ENCODE measurements at regions not wholly inside any gene's neighbourhood (a gene's known extent, or its start where the extent isn't known, plus 50 kb on each side); places are given as distances from the start of the nearest gene placed in this dataset.
"Not testable (repeated sequence)": the region's sequence is repeated elsewhere in the genome, so short reads cannot be mapped to it uniquely, and the experiment has no call there.

GRCh38 chr6:90365002-90365401 is 68.4 kb upstream of the BACH2 start:
- CTCF ChIA-PET = no interaction called here
- DNase-seq = no peak
- no peaks in the 10 kb centered on the region for H3K36me3 Mint-ChIP-seq (ENCODE audit: low read depth)
- peaks cover 3% of the 10 kb centered on the region for H3K9me3 Mint-ChIP-seq
- no peak overlapping the region for H3K27ac Mint-ChIP-seq
- POLR2A ChIA-PET = no interaction called here
- H3K4me3 Mint-ChIP-seq = no peak overlapping the region
- ATAC-seq (ENCODE audit: low read depth) = no peak
- H3K4me1 Mint-ChIP-seq = peaks cover 18% of the 10 kb centered on the region
- H3K27me3 Mint-ChIP-seq = no peaks in the 10 kb centered on the region
- intact Hi-C loops (cut with micrococcal nuclease) = no loop called here
- TF ChIP-seq CTCF (IDR thresholded peaks at IDR 0.05) = no peak

- Mint-ChIP-seq H3K4me3 (no peak overlapping the region), H3K4me1 (peaks cover 13% of the 10 kb centered on the region), H3K36me3 (ENCODE audit: low read depth) (no peaks in the 10 kb centered on the region), H3K9me3 (peaks cover 3% of the 10 kb centered on the region), H3K27me3 (no peaks in the 10 kb centered on the region), H3K27ac (no peak overlapping the region)
- no peak for TF ChIP-seq CTCF (IDR thresholded peaks at IDR 0.05)
- CTCF ChIA-PET = no interaction called here
- intact Hi-C loops (cut with micrococcal nuclease) = no loop called here
- ATAC-seq (ENCODE audit: low read depth) (no peak), DNase-seq (no peak)
- POLR2A ChIA-PET = no interaction called here
Measured at GRCh38 chr6:90364286-90364685, 67.6 kb upstream of the BACH2 start.

DNA sequence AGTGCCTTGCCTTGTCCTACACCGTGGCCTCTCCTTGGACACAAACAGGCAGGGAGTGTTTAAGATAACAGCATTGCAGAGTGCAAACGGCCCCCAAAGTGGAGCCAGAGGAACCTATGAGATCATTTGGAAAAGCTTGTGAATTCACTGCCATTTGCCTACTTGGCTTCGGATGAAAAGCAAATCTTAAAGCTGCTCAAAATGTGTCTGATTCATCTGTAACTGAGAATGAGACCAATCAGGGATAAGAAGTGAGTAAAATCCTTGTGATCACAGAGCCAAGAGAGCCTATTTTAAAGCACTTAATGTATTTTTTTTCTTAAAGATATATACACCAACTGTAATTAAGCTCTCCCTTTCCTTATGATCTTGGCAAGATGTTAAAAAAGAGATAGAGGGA is 65.7 kb upstream of the BACH2 start:
- intact Hi-C loops (cut with micrococcal nuclease) = no loop called here
- H3K9me3 Mint-ChIP-seq = no peaks in the 10 kb centered on the region
- CTCF ChIA-PET = no interaction called here
- ATAC-seq (ENCODE audit: low read depth) (no peak), DNase-seq (no peak)
- H3K4me3 Mint-ChIP-seq = no peak overlapping the region
- no peak overlapping the region for H3K27ac Mint-ChIP-seq
- H3K36me3 Mint-ChIP-seq (ENCODE audit: low read depth) = no peaks in the 10 kb centered on the region
- H3K27me3 Mint-ChIP-seq = no peaks in the 10 kb centered on the region
- no peaks in the 10 kb centered on the region for H3K4me1 Mint-ChIP-seq
- no peak for TF ChIP-seq CTCF (IDR thresholded peaks at IDR 0.05)
- POLR2A ChIA-PET = interaction anchor here (0.9 kb wide), 1 partner anchor 13 kb away, joined by 3 read pairs; no protein-coding TSS in a partner anchor

GRCh38 chr6:90361174-90361573 is 64.5 kb upstream of the BACH2 start:
- H3K9me3 Mint-ChIP-seq = no peaks in the 10 kb centered on the region
- no peaks in the 10 kb centered on the region for H3K27me3 Mint-ChIP-seq
- no peaks in the 10 kb centered on the region for H3K36me3 Mint-ChIP-seq (ENCODE audit: low read depth)
- DNase-seq = no peak
- no peak for ATAC-seq (ENCODE audit: low read depth)
- POLR2A ChIA-PET = interaction anchor here (0.8 kb wide), 1 partner anchor 14 kb away, joined by 3 read pairs; no protein-coding TSS in a partner anchor
- intact Hi-C loops (cut with micrococcal nuclease) = no loop called here
- CTCF ChIA-PET = no interaction called here
- no peak overlapping the region for H3K4me3 Mint-ChIP-seq
- peaks cover 3% of the 10 kb centered on the region for H3K4me1 Mint-ChIP-seq
- H3K27ac Mint-ChIP-seq = no peak overlapping the region
- no peak for TF ChIP-seq CTCF (IDR thresholded peaks at IDR 0.05)

- POLR2A ChIA-PET; ATAC-seq (ENCODE audit: low read depth); H3K4me1 Mint-ChIP-seq; H3K9me3 Mint-ChIP-seq; H3K36me3 Mint-ChIP-seq (ENCODE audit: low read depth); H3K27ac Mint-ChIP-seq; H3K4me3 Mint-ChIP-seq; H3K27me3 Mint-ChIP-seq; CTCF ChIA-PET; intact Hi-C loops (cut with micrococcal nuclease); DNase-seq: not testable (repeated sequence)
Measured at GRCh38 chr6:90358036-90358770, 61.6 kb upstream of the BACH2 start.

- intact Hi-C loops (cut with micrococcal nuclease) = no loop called here
- ATAC-seq (ENCODE audit: low read depth) (no peak), DNase-seq (no peak)
- Mint-ChIP-seq H3K4me1 (peaks cover 25% of the 10 kb centered on the region), H3K4me3 (no peak overlapping the region), H3K9me3 (no peaks in the 10 kb centered on the region), H3K27ac (no peak overlapping the region), H3K27me3 (no peaks in the 10 kb centered on the region), H3K36me3 (ENCODE audit: low read depth) (no peaks in the 10 kb centered on the region)
- CTCF ChIA-PET = no interaction called here
- TF ChIP-seq CTCF (IDR thresholded peaks at IDR 0.05) = no peak
- POLR2A ChIA-PET = no interaction called here
Measured at GRCh38 chr6:90356012-90356421, 59.4 kb upstream of the BACH2 start.

All from activated B cell treated with CpG ODN at 0.5 μM for 24 hours (primary cell).